NCI-H748 (cell line): ENCODE measurements at regions not wholly inside any gene's neighbourhood (a gene's known extent, or its start where the extent isn't known, plus 50 kb on each side); places are given as distances from the start of the nearest gene placed in this dataset.
"Not testable (repeated sequence)": the region's sequence is repeated elsewhere in the genome, so short reads cannot be mapped to it uniquely, and the experiment has no call there.

Experiments
- DNase-seq: peaks from one replicate; lab custom pipeline; 2025; ENCODE audit not compliant: unreplicated experiment; lab: John Stamatoyannopoulos, UW

GRCh38 chr7:109579901-109580300 is 1010.2 kb downstream of the DNAJB9 start:
- DNase-seq, result no peak

DNA sequence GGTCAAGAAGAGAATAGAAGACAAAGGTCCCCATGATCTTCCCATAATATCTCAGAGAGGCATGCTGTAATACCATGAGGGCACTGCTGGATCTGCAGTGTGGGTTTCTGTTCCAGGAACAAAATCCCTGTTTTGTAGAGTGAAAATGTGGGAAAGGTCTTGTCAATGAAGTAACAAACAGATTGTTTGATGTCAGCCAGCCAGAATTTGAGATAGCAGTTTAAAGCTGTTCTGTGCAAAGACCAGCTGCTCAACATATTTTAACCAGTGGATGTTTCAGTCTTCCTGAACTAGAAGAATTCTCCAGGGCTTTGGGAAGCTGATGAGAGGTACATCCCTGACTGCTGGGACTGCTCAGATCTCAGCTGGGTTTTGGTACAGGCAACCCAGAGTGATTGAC is 1012.5 kb downstream of the DNAJB9 start:
- no peak for DNase-seq

DNA sequence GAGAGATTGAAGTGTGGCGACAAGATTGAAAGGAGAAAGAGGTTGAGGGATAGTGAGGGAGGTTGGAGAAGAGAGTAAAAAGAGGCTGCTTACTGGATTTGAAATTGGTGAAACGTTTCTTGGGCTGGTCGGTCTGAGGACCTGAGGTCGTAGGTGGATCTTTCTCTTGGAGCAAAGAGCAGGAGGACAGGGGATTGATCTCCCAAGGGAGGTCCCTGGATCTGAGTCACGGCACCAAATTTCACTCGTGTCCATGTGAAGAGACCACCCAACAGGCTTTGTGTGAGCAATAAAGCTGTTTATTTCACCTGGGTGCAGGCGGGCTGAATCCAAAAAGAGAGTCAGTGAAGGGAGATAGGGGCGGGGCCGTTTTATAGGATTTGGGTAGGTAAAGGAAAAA is 1027.3 kb downstream of the DNAJB9 start:
- DNase-seq, result not testable (repeated sequence)

DNA sequence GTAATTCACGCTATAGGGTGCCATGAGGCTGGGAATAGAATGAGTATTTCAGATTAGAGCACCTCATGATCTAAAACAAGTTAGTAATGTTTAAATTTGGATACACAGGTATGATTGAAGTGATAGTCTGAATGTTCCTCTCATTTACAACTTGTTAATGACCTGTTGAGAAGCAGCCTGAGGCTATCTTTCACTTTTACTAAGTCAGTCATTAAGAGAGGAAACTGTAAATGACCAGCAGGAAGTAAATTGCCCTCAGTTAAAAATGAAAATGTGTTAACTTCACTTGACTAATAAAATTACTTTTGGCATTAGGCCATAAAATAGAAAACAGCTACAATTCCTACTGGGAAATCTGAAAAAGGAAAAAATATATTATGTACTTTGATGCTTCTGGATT is 1042.0 kb downstream of the DNAJB9 start:
- DNase-seq, result peak; percentile 54

GRCh38 chr7:109616551-109617069 is 1046.9 kb downstream of the DNAJB9 start:
- no peak for DNase-seq

DNA sequence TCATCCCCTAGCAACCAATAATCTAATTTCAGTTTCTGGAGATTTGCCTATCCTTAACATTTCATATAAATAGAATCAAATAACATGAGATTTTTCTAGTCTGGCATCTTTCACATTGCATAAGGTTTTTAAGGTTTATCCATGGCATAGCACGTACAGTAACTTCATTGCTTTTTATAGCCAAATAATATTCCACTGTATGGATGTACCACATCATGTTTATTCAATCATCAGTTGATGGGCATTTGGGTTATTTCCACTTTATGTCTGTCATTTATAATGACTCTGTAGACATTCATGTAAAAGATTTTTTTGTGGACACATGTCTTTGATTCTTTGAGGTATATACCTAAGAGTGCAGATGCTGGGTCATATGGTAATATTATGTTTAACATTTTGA is 1052.6 kb downstream of the DNAJB9 start:
- no peak for DNase-seq

DNA sequence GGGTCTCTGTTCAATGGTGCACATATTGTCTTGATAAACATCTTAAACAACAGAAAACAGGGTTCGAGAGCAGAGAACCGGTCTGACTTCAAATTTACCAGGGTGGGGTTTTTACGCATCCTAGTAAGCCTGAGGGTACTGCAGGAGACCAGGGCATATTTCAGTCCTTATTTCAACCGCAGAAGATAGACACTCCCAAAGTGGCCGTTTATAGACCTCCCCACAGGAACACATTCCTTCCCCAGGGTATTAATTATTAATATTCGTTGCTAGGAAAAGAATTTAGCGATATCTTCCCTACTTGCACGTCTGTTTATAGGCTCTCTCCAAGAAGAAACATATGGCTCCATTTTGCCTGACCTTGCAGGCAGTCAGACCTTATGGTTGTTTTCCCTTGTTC is 1063.2 kb downstream of the DNAJB9 start:
- DNase-seq, result not testable (repeated sequence)

GRCh38 chr7:109635374-109635773 is 1065.7 kb downstream of the DNAJB9 start:
- DNase-seq, result no peak

- DNase-seq, result no peak
Measured at GRCh38 chr7:109637428-109637990, 1067.8 kb downstream of the DNAJB9 start.

DNA sequence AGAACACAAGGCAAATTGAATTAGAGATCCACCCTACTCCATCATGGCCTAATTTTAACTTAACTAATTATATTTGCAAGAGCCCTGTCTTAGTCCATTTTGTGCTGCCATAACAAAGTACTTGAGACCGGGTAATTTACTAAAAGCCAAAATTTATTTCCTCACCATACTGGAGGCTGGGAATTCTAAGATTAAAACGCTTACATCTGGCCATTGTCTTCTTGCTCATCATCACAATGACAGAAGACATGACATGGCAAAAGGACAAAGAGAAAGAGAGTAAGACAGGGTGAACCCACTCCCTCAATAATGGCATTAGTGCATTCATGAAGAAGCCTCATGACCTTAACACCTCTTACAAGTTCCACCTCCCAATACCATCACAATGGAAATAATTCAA is 1068.6 kb downstream of the DNAJB9 start:
- DNase-seq, result no peak

DNA sequence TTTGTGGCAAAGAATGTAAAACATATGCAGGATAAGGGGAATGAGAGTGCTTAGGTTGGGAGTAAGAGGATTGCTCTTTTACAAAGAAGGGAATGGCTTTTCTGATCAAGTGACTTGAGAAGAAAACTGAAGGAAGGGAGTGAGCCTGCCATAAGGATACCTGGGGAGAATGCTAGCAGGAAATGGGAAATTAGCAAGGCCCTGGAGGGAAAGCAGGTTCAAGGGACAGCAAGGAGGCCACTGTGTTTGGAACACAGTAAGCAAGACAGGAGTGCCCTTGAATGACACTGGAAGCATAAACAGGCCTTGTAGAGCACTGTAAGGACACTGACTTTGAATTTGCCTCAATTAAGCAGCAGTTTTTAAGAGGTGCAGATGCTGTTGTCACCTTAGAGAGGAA is 1069.9 kb downstream of the DNAJB9 start:
- no peak for DNase-seq

- DNase-seq, result no peak
Measured at GRCh38 chr7:109641445-109641844, 1071.8 kb downstream of the DNAJB9 start.

DNA sequence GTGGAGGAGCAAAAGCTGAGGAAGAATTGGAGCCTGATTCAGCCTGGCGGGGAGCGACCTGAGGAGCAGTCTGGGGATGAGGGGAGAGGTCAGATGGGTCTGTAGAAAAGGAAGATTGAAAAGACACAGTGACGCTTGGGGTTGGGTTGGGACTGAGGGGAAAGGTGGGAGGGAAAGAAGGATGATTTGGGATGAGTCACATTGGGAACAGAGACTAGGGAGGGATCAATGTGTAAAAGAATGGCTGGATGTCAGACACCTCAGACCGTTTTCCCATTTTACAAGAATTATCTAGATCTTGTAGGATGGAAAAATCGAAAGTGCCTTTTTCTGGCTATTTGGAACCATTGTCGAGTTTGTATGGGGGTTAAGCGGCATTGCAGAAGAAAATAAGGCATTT is 1076.5 kb downstream of the DNAJB9 start:
- DNase-seq, result no peak

GRCh38 chr7:109646594-109646993 is 1076.9 kb downstream of the DNAJB9 start:
- not testable (repeated sequence) for DNase-seq

- DNase-seq, result not testable (repeated sequence)
Measured at GRCh38 chr7:109647263-109647662, 1077.6 kb downstream of the DNAJB9 start.

DNA sequence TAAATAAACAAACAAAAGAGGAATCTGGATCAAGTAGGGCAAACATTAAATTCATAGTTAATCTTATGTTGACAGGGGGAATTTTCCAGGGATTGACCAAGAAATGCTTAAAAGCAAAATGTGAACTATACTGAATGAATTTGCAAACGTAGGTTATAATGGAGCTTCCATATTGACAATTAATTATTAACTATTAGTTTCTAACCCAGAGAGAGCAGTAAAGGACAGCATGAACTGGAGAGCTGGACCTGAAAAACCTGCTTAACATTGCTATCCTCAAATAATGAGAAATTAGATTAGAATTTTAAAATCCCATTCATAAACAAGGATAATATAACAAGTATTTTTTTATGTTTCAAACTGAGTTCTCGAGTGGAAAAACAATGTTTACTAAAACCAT is 1089.6 kb downstream of the DNAJB9 start:
- no peak for DNase-seq

- no peak for DNase-seq
Measured at GRCh38 chr7:109660401-109660800, 1090.7 kb downstream of the DNAJB9 start.

DNA sequence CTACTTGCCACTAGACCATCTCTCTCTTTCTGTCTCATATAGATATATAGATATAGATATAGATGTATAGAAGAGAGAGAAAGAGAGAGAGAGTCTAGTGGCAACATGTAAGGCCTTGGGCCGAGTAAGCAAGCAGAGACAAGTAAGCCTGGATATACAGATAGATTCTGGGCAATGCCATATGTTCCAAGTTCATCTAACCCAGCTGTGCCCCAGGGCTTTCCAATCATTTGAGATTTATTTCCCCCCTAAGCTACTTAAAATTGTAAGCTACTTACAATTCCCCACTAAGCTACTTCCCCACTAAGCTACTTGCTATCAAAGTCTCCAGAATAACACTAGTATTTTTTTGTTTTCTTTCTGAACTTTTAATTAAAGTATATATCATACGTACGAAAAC is 1094.1 kb downstream of the DNAJB9 start:
- no peak for DNase-seq

DNA sequence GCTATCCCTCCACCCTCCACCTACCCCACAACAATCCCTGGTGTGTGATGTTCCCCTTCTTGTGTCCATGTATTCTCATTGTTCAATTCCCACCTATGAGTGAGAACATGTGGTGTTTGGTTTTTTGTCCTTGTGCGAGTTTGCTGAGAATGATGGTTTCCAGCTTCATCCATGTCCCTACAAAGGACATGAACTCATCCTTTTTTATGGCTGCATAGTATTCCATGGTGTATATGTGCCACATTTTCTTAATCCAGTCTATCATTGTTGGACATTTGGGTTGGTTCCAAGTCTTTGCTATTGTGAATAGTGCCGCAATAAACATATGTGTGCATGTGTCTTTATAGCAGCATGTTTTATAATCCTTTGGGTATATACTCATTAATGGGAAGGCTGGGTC is 1117.6 kb downstream of the DNAJB9 start:
- DNase-seq, result not testable (repeated sequence)

- not testable (repeated sequence) for DNase-seq
Measured at GRCh38 chr7:109692613-109693012, 1122.9 kb downstream of the DNAJB9 start.

GRCh38 chr7:109694149-109695071 is 1124.7 kb downstream of the DNAJB9 start:
- DNase-seq, result no peak

- no peak for DNase-seq
Measured at GRCh38 chr7:109695419-109695818, 1125.7 kb downstream of the DNAJB9 start.
